ENCODE measurements at regions not wholly inside any gene's neighbourhood (a gene's known extent, or its start where the extent isn't known, plus 50 kb on each side); places are given as distances from the start of the nearest gene placed in this dataset.

DNA sequence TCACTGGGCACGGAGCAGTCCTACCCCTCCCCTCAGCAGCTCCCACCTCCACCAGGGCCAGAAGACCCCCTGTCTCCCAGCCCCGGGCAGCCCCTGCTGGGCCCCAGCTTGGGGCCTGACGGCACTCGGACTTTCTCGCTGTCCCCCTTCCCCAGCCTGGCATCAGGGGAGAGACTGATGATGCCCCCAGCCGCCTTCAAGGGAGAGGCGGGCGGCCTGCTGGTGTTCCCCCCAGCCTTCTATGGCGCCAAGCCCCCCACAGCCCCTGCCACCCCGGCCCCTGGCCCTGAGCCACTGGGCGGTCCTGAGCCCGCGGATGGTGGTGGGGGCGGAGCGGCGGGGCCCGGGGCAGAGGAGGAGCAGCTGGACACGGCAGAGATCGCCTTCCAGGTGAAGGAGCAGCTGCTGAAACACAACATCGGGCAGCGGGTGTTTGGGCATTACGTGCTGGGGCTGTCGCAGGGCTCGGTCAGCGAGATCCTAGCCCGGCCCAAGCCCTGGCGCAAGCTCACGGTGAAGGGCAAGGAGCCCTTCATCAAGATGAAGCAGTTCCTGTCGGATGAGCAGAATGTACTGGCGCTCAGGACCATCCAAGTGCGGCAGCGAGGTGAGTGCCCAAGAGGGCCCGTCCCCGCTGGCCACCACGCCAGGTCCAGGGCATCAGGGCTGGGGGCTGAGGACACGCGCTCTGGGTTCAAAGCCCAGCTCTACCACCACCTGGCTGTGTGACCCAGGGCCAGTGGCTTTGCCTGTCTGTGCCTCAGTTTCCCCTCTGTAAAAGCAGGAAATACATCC lies 58.6 kb downstream of the PHETA1 start:
- intact Hi-C loops (cut with DNase I, micrococcal nuclease), result loop anchor here in 1 of 2 donors (5.0 kb wide), 1 partner anchor 373 kb away; no protein-coding TSS in a partner anchor
- no peak for ATAC-seq

GRCh38 chr12:111309584-111309983 lies 59.3 kb downstream of the PHETA1 start:
- DNase-seq (no peak), ATAC-seq (no peak)
- intact Hi-C loops (cut with DNase I, micrococcal nuclease), result no loop called here

More for the DNA sequence above, 58.6 kb downstream of the PHETA1 start:
- DNase-seq, result no peak

GRCh38 chr12:111308473-111308872 lies 60.4 kb downstream of the PHETA1 start:
- intact Hi-C loops (cut with DNase I, micrococcal nuclease), result no loop called here
- ATAC-seq (no peak), DNase-seq (no peak)

DNA sequence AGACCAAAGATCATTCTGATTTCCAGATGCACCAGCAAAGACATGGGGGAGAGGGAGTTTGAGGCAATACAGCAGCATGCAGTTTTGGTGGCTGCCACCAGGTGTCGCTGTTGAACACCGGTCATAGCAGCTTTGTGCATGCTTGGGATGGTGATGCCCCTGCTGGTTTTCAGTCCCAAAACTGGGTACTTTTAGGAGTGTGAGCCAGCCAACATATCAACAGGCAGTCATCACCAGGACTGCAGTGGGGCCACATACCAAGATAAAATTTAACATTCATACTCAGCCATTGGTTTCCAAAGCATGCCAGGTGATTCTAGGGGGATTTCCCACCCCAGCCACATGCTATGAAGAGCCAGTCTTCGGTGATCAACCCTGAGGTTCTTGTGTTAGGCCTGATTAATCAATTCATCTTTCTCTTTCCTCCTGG lies 64.2 kb downstream of the PHETA1 start:
- DNase-seq (no peak), ATAC-seq (no peak)
- intact Hi-C loops (cut with DNase I, micrococcal nuclease), result loop anchor here in 1 of 2 donors (5.0 kb wide), 1 partner anchor 367 kb away; no protein-coding TSS in a partner anchor

DNA sequence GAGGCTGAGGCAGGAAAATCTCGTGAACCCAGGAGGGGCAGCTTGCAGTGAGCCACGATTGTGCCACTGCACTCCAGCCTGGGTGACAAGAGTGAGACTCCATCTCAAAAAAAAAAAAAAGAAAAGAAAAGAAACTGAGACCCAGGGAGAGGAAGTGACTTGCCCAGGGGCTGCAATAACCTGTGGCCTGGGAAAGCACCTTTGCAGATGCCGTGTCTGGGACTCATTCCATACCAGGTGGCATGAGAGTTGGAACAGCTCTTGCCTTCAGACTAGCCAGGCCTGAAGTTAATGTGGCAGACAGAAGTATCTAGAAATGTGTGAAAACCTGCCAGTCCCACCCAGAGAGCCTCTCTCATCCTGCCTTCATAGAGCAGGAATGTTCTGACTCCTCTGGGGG lies 65.4 kb downstream of the PHETA1 start:
- intact Hi-C loops (cut with DNase I, micrococcal nuclease), result loop anchor here in 1 of 2 donors (5.0 kb wide), 1 partner anchor 366 kb away; no protein-coding TSS in a partner anchor
- DNase-seq (no peak), ATAC-seq (no peak)

- intact Hi-C loops (cut with DNase I, micrococcal nuclease), result no loop called here
- ATAC-seq (no peak), DNase-seq (peak in 1 of 2 donors; percentile 48)
Measured at GRCh38 chr12:111298582-111299436, 70.1 kb downstream of the PHETA1 start.

DNA sequence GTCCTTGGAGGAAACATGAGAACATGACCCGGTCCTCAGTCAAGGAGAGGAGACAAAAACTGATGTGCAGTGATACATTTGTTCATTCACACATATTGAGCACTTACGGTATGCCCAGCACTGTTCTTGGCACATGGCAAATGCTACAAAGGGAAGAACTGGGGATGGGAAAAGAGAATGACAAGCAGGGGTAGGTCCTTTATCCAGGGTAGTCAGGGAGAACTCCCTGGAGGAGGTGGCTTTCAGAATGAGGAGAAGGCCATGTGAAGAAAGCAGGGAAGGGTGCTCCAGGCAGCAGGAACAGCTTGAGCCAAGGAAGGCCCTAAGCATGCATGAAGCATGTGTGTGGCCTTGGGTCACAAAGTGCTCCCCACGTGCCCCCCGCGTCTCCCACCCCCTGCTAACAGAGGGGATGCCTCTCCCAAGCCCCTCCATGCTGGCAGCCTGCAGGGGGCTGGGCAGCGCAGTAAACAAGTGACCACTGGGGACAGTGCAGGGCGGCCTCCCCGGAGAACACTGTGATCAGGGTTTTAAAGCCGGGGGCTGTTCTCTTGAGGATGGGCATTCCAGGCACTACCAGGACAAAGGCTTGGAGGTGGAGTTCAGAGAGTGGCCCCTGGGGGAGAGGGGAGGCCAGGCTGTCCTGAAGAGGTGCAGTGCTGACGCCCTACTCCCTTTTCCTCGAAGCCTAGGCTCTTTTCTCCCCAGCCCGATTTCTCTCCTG lies 71.0 kb downstream of the PHETA1 start:
- intact Hi-C loops (cut with DNase I, micrococcal nuclease), result no loop called here
- ATAC-seq (no peak), DNase-seq (no peak)

GRCh38 chr12:111296906-111297463 lies 71.9 kb downstream of the PHETA1 start:
- ATAC-seq (no peak), DNase-seq (no peak)
- intact Hi-C loops (cut with DNase I, micrococcal nuclease), result no loop called here

DNA sequence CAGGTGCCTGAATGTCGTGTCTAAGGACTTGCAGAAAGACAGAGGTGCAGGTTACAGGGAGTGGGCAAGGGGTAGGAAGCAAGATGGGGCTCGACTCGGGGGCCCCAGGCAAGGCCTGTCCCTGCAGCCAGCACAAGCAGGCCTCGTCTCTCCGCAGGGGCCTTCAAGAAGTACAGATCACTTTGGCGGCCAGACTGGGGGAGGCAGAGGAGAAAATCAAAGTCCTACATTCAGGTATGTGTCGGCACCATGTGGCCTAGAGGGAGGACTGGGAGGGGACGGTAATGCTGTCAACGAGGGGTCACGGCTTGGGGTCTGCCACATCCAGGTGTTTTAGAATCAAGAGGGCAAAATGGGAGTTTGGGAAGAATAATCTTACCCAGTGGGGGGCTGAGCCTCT lies 73.7 kb downstream of the PHETA1 start:
- DNase-seq (no peak), ATAC-seq (no peak)
- intact Hi-C loops (cut with DNase I, micrococcal nuclease), result no loop called here

GRCh38 chr12:111293266-111294009 lies 75.5 kb downstream of the PHETA1 start:
- intact Hi-C loops (cut with DNase I, micrococcal nuclease), result no loop called here
- DNase-seq, result no peak
- no peak for ATAC-seq

- intact Hi-C loops (cut with DNase I, micrococcal nuclease), result no loop called here
- ATAC-seq (no peak), DNase-seq (no peak)
Measured at GRCh38 chr12:111291357-111291756, 77.5 kb downstream of the PHETA1 start.

DNA sequence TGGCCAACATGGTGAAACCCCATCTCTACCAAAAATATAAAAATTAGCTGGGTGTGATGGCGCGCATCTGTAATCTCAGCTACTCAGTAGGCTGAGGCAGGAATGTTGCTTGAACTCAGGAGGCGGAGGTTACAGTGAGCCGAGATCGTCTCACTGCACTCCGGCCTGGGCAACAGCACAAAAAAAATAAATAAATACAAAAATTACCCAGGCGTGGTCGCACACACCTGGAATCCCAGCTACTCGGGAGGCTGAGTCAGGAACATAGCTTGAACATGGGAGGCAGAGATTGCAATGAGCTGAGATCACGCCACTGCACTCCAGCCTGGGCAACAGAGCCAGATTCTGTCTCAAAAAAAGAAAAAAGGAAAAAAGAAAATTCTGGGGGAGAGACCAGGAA lies 80.1 kb downstream of the PHETA1 start:
- intact Hi-C loops (cut with DNase I, micrococcal nuclease), result no loop called here
- no peak for DNase-seq
- no peak for ATAC-seq

DNA sequence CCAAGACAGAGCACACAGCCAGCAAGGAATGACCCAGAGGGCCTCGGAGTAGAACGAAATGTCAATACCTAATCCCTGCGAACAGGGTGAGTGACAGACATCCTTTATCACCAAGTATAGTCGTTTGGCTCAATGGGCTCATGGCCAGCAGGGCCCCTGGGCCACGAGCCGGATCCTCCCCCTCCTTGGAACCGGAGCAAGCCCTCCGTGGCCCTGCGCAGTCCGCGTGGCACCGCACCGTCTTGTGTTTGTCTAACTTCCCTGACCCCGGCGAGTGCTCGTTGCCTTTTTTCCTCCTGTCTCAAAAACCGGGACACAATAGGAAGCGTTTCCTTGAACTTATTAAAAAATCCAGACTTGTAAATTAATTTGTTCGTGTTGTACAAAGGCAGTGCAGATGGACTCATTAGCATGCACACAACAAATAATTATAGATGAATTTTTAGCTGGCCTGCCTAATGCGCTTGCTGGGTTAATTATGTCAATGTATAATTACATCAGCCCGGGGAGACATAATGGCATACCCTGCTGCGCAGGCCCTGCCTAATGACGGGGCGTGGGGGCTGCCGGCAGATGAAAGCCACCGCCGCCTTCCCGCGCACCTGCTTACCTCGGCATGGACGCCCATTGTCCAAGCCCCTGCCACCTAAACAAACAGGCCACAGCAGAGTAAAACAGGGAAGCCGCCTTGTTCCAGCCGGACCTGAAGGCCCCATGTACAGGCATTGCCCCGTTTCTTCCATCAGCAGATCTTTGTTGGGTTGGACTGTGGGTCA lies 81.6 kb downstream of the PHETA1 start:
- DNase-seq (no peak), ATAC-seq (no peak)
- intact Hi-C loops (cut with DNase I, micrococcal nuclease), result no loop called here

DNA sequence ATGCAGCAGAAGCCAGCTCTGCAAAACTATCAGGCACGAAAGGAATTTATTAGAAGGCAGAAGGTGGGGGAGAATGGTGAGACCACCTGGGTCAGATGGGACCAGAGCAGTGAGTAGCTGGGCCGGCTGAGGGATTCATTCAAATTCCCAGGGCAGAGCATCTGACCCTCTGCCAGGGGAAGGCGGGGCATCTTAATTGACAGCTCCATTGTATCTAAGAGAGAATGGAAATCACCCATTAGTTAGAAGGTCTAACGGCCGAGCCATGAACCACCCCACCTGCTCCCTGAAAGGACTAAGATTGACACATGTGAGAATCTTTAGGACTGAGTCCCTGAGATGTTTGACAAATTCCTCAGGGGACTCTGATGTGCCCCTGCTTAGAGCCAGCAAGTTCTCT lies 83.7 kb downstream of the PHETA1 start:
- no peak for ATAC-seq
- no peak for DNase-seq
- intact Hi-C loops (cut with DNase I, micrococcal nuclease), result no loop called here

DNA sequence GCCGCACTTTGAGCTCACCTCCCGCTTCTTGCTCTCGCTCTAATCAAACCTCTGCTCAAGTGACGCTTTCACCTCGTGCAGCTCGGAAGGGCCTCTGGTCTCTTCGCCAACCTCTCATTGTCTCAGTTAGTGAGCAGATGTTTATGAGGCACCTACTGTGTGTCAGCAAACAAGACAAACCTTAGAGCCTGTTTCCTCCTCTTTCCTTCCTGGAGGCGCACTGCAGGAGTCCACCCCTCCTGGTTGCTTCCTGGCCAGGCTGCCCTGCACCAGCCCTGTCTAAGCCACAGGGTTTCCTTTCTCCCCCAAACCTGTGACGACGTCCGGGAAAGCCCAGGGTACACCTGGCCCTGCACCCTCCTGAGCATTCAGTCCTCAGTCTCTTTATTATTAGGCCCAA lies 84.2 kb downstream of the PHETA1 start:
- ATAC-seq (no peak), DNase-seq (no peak)
- intact Hi-C loops (cut with DNase I, micrococcal nuclease), result no loop called here

GRCh38 chr12:111283966-111284365 lies 84.9 kb downstream of the PHETA1 start:
- intact Hi-C loops (cut with DNase I, micrococcal nuclease), result no loop called here
- DNase-seq, result no peak
- no peak for ATAC-seq

- ATAC-seq, result no peak
- DNase-seq, result no peak
- intact Hi-C loops (cut with DNase I, micrococcal nuclease), result no loop called here
Measured at GRCh38 chr12:111283521-111283920, 85.4 kb downstream of the PHETA1 start.

- intact Hi-C loops (cut with DNase I, micrococcal nuclease), result no loop called here
- ATAC-seq (no peak), DNase-seq (no peak)
Measured at GRCh38 chr12:111277570-111277969, 91.3 kb downstream of the PHETA1 start.

All from left colon (tissue), 2 donors.